ENCODE measurements at regions not wholly inside any gene's neighbourhood (a gene's known extent, or its start where the extent isn't known, plus 50 kb on each side); places are given as distances from the start of the nearest gene placed in this dataset.

- TF ChIP-seq CTCF (IDR thresholded peaks at IDR 0.05) (no peak), POLR2A (IDR thresholded peaks at IDR 0.05) (no peak)
Measured at GRCh38 chr4:45410701-45411210, 684.4 kb upstream of the GNPDA2 start.

All from Peyer's patch (tissue), 4 donors.